H1 (cell line): ENCODE measurements at regions not wholly inside any gene's neighbourhood (a gene's known extent, or its start where the extent isn't known, plus 50 kb on each side); places are given as distances from the start of the nearest gene placed in this dataset.

Experiments
- CTCF ChIA-PET: fragments of 300-600 bp; sonication (Branson Sonifier 250); formaldehyde crosslinking; loops from one replicate; lab custom pipeline; 2021; ENCODE audit not compliant: partially characterized antibody; lab: Charles Lee
- POLR2A ChIA-PET: fragments of 300-600 bp; sonication (Branson Sonifier 250); formaldehyde crosslinking; loops from one replicate; lab custom pipeline; 2021; ENCODE audit warnings: inconsistent platforms; ENCODE audit not compliant: partially characterized antibody; lab: Charles Lee
- DNase-seq, 2 experiments: peaks; one replicate each; pipeline versions ENCODE4 v3.0.0 to v3.0.0-alpha.2; 2010 to 2022; ENCODE audit warnings: low spot score in 2 of 2, low read depth in 1 of 2, mixed read lengths in 1 of 2
- FAIRE-seq: peaks from 2 replicates; lab custom pipeline; 2011; peaks lifted over from hg19 to GRCh38; lab: Jason Lieb, UNC
- H2AFZ ChIP-seq: 2 replicates; pipeline ENCODE4 v1.8.1; 2012; ENCODE audit warnings: low read length, inconsistent platforms
- H2AK5ac ChIP-seq: 2 replicates; pipeline ENCODE4 v1.6.1; 2013; ENCODE audit warnings: low read depth, low read length
- H2BK120ac ChIP-seq: replicated peaks from 2 replicates; pipeline ENCODE3; 2013; ENCODE audit warnings: low read depth, low read length, inconsistent platforms
- H2BK12ac ChIP-seq: 2 replicates; pipeline ENCODE4 v1.6.1; 2013; ENCODE audit warnings: low read depth, low read length
- H2BK15ac ChIP-seq: 2 replicates; pipeline ENCODE4 v1.6.1; 2013; ENCODE audit warnings: low read length
- H2BK20ac ChIP-seq: 2 replicates; pipeline ENCODE4 v1.6.1; 2013; ENCODE audit warnings: low read length
- H2BK5ac ChIP-seq: 2 replicates; pipeline ENCODE4 v1.6.1; 2013; ENCODE audit warnings: low read depth, low read length
- H3K14ac ChIP-seq: 2 replicates; pipeline ENCODE4 v1.6.1; 2013; ENCODE audit warnings: inconsistent platforms; ENCODE audit not compliant: insufficient read length
- H3K18ac ChIP-seq: 2 replicates; pipeline ENCODE4 v1.6.1; 2013; ENCODE audit warnings: low read length; ENCODE audit errors: extremely low read depth
- H3K23ac ChIP-seq: 2 replicates; pipeline ENCODE4 v1.6.1; 2013; ENCODE audit warnings: inconsistent platforms; ENCODE audit not compliant: insufficient read length
- H3K23me2 ChIP-seq: 2 replicates; pipeline ENCODE4 v1.6.1; 2013; ENCODE audit warnings: low read depth, low read length
- H3K27ac ChIP-seq: 2 replicates; pipeline ENCODE4 v1.6.1; 2011; ENCODE audit warnings: low read depth, low read length, inconsistent platforms
- H3K27me3 ChIP-seq, 4 experiments: replicated peaks in 1 of 4; 1 replicate in 1 of 4; 2 replicates in 3 of 4; pipeline versions ENCODE4 v1.6.1 to v1.8.1; 2011 to 2013; ENCODE audit warnings: low read length in 3 of 4, mild to moderate bottlenecking in 3 of 4, inconsistent platforms in 2 of 4, mixed read lengths in 2 of 4, moderate library complexity in 1 of 4; ENCODE audit not compliant: control insufficient read depth in 3 of 4, insufficient read depth in 3 of 4; ENCODE audit errors: extremely low read depth in 1 of 4
- H3K36me3 ChIP-seq, 4 experiments: 2 replicates each; pipeline versions ENCODE4 v1.6.1 to v1.8.1; 2011 to 2013; ENCODE audit warnings: mild to moderate bottlenecking in 4 of 4, low read length in 3 of 4, moderate library complexity in 2 of 4, control low read depth in 1 of 4, inconsistent platforms in 1 of 4; ENCODE audit not compliant: insufficient read depth in 4 of 4, control insufficient read depth in 2 of 4
- H3K4ac ChIP-seq: replicated peaks from 2 replicates; pipeline ENCODE3; 2013; ENCODE audit warnings: low read length, low read depth, mixed read lengths, inconsistent platforms; ENCODE audit not compliant: insufficient read length
- H3K4me1 ChIP-seq, 4 experiments: replicated peaks in 1 of 4; 1 replicate in 1 of 4; 2 replicates in 3 of 4; pipeline versions ENCODE4 v1.6.1 to v1.8.1; 2011 to 2013; ENCODE audit warnings: low read length in 3 of 4, inconsistent platforms in 2 of 4, mixed read lengths in 1 of 4; ENCODE audit not compliant: insufficient read depth in 4 of 4, control insufficient read depth in 3 of 4
- H3K4me2 ChIP-seq, 2 experiments: 2 replicates each; pipeline versions ENCODE4 v1.6.1 to v1.8.1; 2011 to 2013; ENCODE audit warnings: low read depth in 2 of 2, low read length in 2 of 2, control low read depth in 1 of 2, inconsistent platforms in 1 of 2, mild to moderate bottlenecking in 1 of 2; ENCODE audit not compliant: insufficient read depth in 1 of 2
- H3K4me3 ChIP-seq, 4 experiments: fragments of 200-600, 300-600 bp in 1 of 4; sonication (generic), shearing (Covaris generic), sonication (Bioruptor Twin) in 1 of 4; 2 replicates each; pipeline versions ENCODE4 v1.5.1 to v1.8.1; 2011 to 2016; ENCODE audit warnings: low read length in 4 of 4, low read depth in 3 of 4, control low read depth in 2 of 4, inconsistent platforms in 2 of 4, mild to moderate bottlenecking in 2 of 4, mixed read lengths in 1 of 4, moderate library complexity in 1 of 4; ENCODE audit not compliant: insufficient read depth in 2 of 4; ENCODE audit errors: extremely low read depth in 1 of 4
- H3K56ac ChIP-seq: replicated peaks from 2 replicates; pipeline ENCODE3; 2013; ENCODE audit warnings: low read depth, mild to moderate bottlenecking, mixed read lengths, low read length, inconsistent platforms; ENCODE audit not compliant: insufficient read length
- H3K79me1 ChIP-seq: 2 replicates; pipeline ENCODE4 v1.6.1; 2013; ENCODE audit warnings: low read depth, low read length, control low read depth
- H3K79me2 ChIP-seq, 2 experiments: 2 replicates each; pipeline versions ENCODE4 v1.6.1 to v1.8.1; 2012 to 2013; ENCODE audit warnings: low read length in 2 of 2, mild to moderate bottlenecking in 2 of 2, inconsistent platforms in 1 of 2; ENCODE audit not compliant: insufficient read depth in 2 of 2, control insufficient read depth in 1 of 2
- H3K9ac ChIP-seq, 4 experiments: replicated peaks in 1 of 4; 1 replicate in 1 of 4; 2 replicates in 3 of 4; pipeline versions ENCODE4 v1.6.1 to v1.8.1; 2011 to 2013; ENCODE audit warnings: low read depth in 3 of 4, low read length in 3 of 4, control low read depth in 2 of 4, mild to moderate bottlenecking in 2 of 4, moderate library complexity in 2 of 4, inconsistent platforms in 1 of 4; ENCODE audit errors: extremely low read depth in 1 of 4
- H3K9me3 ChIP-seq, 2 experiments: 2 replicates each; pipeline versions ENCODE4 v1.6.1 to v1.8.1; 2012 to 2013; ENCODE audit warnings: mild to moderate bottlenecking in 2 of 2, moderate library complexity in 2 of 2, control low read depth in 1 of 2, inconsistent platforms in 1 of 2, low read depth in 1 of 2, low read length in 1 of 2, mixed read lengths in 1 of 2; ENCODE audit not compliant: insufficient read depth in 2 of 2
- H4K20me1 ChIP-seq, 2 experiments: replicated peaks in 1 of 2; 2 replicates each; pipeline versions ENCODE3 to v1.8.1; 2011 to 2013; ENCODE audit warnings: inconsistent platforms in 2 of 2, low read length in 2 of 2, mild to moderate bottlenecking in 1 of 2; ENCODE audit not compliant: insufficient read depth in 2 of 2, control insufficient read depth in 1 of 2
- H4K5ac ChIP-seq: 2 replicates; pipeline ENCODE4 v1.6.1; 2013; ENCODE audit warnings: low read length, low read depth, mixed read lengths, inconsistent platforms; ENCODE audit not compliant: insufficient read length
- H4K8ac ChIP-seq: 2 replicates; pipeline ENCODE4 v1.8.0; 2013; ENCODE audit warnings: mild to moderate bottlenecking, moderate library complexity, low read length, inconsistent platforms; ENCODE audit not compliant: insufficient read depth; ENCODE audit errors: extremely low read depth
- H4K91ac ChIP-seq: replicated peaks from 2 replicates; pipeline ENCODE3; 2013; ENCODE audit warnings: low read length, mixed read lengths, inconsistent platforms; ENCODE audit not compliant: insufficient read length
- E2F6 ChIP-seq: IDR thresholded peaks from 2 replicates; pipeline ENCODE4 v1.6.1; 2012; ENCODE audit warnings: inconsistent platforms
- KDM1A ChIP-seq: fragments of 200-600, 300-600 bp; sonication (generic); IDR thresholded peaks from 2 replicates; pipeline ENCODE4 v1.7.1; 2016; ENCODE audit warnings: mild to moderate bottlenecking, low read length, borderline replicate concordance
- MAFK ChIP-seq: IDR thresholded peaks from 2 replicates; pipeline ENCODE4 v1.6.1; 2012; ENCODE audit warnings: low read depth, mild to moderate bottlenecking, improper control_type of control experiment, low read length
- PHF8 ChIP-seq: fragments of 200-600 bp; sonication (generic); conservative IDR thresholded peaks from 2 replicates; pipeline ENCODE4 v1.7.1; 2012; ENCODE audit warnings: low read depth, mild to moderate bottlenecking, inconsistent platforms, low read length, moderate library complexity
- POLR2A ChIP-seq, 2 experiments: IDR thresholded peaks; 1 replicate in 1 of 2; 2 replicates in 1 of 2; pipeline ENCODE4 v1.6.1; 2011; ENCODE audit warnings: low read depth in 2 of 2, low read length in 2 of 2, mild to moderate bottlenecking in 2 of 2; ENCODE audit errors: control extremely low read depth in 1 of 2
- RFX5 ChIP-seq: IDR thresholded peaks from 2 replicates; pipeline ENCODE4 v1.6.1; 2011; ENCODE audit warnings: low read depth, low read length, improper control_type of control experiment, borderline replicate concordance
- SUZ12 ChIP-seq: fragments of 200-600 bp; sonication (generic); IDR thresholded peaks from 2 replicates; pipeline ENCODE4 v1.6.1; 2012; ENCODE audit warnings: mild to moderate bottlenecking, inconsistent platforms, low read length, moderate library complexity, mixed read lengths
- WGBS, 2 experiments: shearing (Covaris generic) in 1 of 2; methylation state at CpG; one replicate each; pipeline versions ENCODE4 v1.1.6 to v1.1.7; 2013 to 2015; ENCODE audit warnings: low lambda C conversion rate in 2 of 2, mixed read lengths in 2 of 2, inconsistent platforms in 1 of 2, low coverage in 1 of 2, missing lambda C conversion rate in 1 of 2; ENCODE audit not compliant: insufficient replicate concordance in 2 of 2, insufficient coverage in 1 of 2, insufficient read length in 1 of 2; ENCODE audit errors: extremely low coverage in 1 of 2, missing lambda C conversion rate in 1 of 2; 5-methylcytosine and 5-hydroxymethylcytosine counted together
- TF ChIP-seq, protein P1 (sequence below): IDR thresholded peaks from 2 replicates; pipeline ENCODE4 v1.6.1; 2011; ENCODE audit warnings: low read depth, mild to moderate bottlenecking, low read length; ENCODE audit not compliant: insufficient read depth

GRCh38 chr18:44473394-44474066 lies 207.2 kb upstream of the SETBP1 start:
- Histone ChIP-seq H3K14ac (no peak overlapping the region), H3K9me3 (0 out of 4 replicates have a peak, but pooled peaks cover 0 to 3% of the 10 kb centered on the region in 2 experiments), H4K8ac (no peak overlapping the region), H2AK5ac (no peak overlapping the region), H3K4me2 (no peak overlapping the region), H3K56ac (no peak overlapping the region), H3K36me3 (no peaks in the 10 kb centered on the region), H2BK120ac (no peak overlapping the region), H4K91ac (no peak overlapping the region), H3K9ac (no peak overlapping the region), H2BK20ac (no peak overlapping the region), H3K23ac (no peak overlapping the region), H3K23me2 (no peaks in the 10 kb centered on the region), H4K5ac (no peak overlapping the region), H3K18ac (no peak overlapping the region), H4K20me1 (no peaks in the 10 kb centered on the region), H2BK15ac (no peak overlapping the region), H3K4me1 (no peaks in the 10 kb centered on the region), H3K79me2 (no peaks in the 10 kb centered on the region), H3K27ac (no peak overlapping the region), H3K4me3 (no peak overlapping the region), H3K27me3 (no peaks in the 10 kb centered on the region), H3K79me1 (no peaks in the 10 kb centered on the region), H2BK12ac (no peak overlapping the region)
- WGBS, 2 experiments = 82% methylated on average over 2 of the region's 2 CpGs; no CpG with 5 or more reads in 1 of the 2 experiments
- CTCF ChIA-PET = interaction anchor here (1.0 kb wide), 1 partner anchor 20 kb away, joined by 3 read pairs; no protein-coding TSS in a partner anchor
- DNase-seq (no peak), FAIRE-seq (no peak)
- POLR2A ChIA-PET = no interaction called here
- TF ChIP-seq, protein P1, sequence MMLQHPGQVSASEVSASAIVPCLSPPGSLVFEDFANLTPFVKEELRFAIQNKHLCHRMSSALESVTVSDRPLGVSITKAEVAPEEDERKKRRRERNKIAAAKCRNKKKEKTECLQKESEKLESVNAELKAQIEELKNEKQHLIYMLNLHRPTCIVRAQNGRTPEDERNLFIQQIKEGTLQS = no peak
- TF ChIP-seq RFX5 (no peak), SUZ12 (no peak), MAFK (no peak), POLR2A (IDR thresholded peaks at IDR 0.05; ENCODE audit: control extremely low read depth in 1 of 2, low read depth in 2 of 2, low read length in 2 of 2) (no peak), E2F6 (no peak), PHF8 (no peak), KDM1A (no peak)
- TF ChIP-seq, all 59 proteins: peak for 0
- Histone ChIP-seq H3K4ac (no peak overlapping the region), H2BK5ac (no peak overlapping the region), H2AFZ (no peak overlapping the region)
